HG03097 (cell line): ENCODE measurements at regions not wholly inside any gene's neighbourhood (a gene's known extent, or its start where the extent isn't known, plus 50 kb on each side); places are given as distances from the start of the nearest gene placed in this dataset.

Experiments used
- ATAC-seq: cut with Tn5 transposase; IDR thresholded peaks from one replicate; pipeline ENCODE4 v1.9.1; 2021; ENCODE audit not compliant: unreplicated experiment, low FRiP score

- no peak for ATAC-seq
Observed at GRCh38 chr9:19614294-19614693, 174.5 kb downstream of the SLC24A2 start.

- no peak for ATAC-seq
Observed at GRCh38 chr9:19600538-19600937, 188.3 kb downstream of the SLC24A2 start.

GRCh38 chr9:19598722-19599121 is 189.9 kb downstream of the ACER2 start:
- no peak for ATAC-seq

- no peak for ATAC-seq
Observed at GRCh38 chr9:19597176-19597575, 188.4 kb downstream of the ACER2 start.

GRCh38 chr9:19595003-19595402 is 186.2 kb downstream of the ACER2 start:
- no peak for ATAC-seq

GRCh38 chr9:19587678-19588077 is 178.9 kb downstream of the ACER2 start:
- ATAC-seq, result no peak

- no peak for ATAC-seq
Observed at GRCh38 chr9:19583890-19584289, 175.1 kb downstream of the ACER2 start.

GRCh38 chr9:19577411-19577810 is 168.6 kb downstream of the ACER2 start:
- no peak for ATAC-seq

- no peak for ATAC-seq
Observed at GRCh38 chr9:19568946-19569345, 160.1 kb downstream of the ACER2 start.

GRCh38 chr9:19564396-19565061 is 155.7 kb downstream of the ACER2 start:
- no peak for ATAC-seq

GRCh38 chr9:19555214-19555613 is 146.4 kb downstream of the ACER2 start:
- ATAC-seq, result no peak

GRCh38 chr9:19554529-19554928 is 145.7 kb downstream of the ACER2 start:
- no peak for ATAC-seq

- no peak for ATAC-seq
Observed at GRCh38 chr9:19553441-19553840, 144.6 kb downstream of the ACER2 start.

- ATAC-seq, result no peak
Observed at GRCh38 chr9:19552282-19553105, 143.7 kb downstream of the ACER2 start.

GRCh38 chr9:19551124-19551929 is 142.5 kb downstream of the ACER2 start:
- no peak for ATAC-seq

GRCh38 chr9:19550009-19550408 is 141.2 kb downstream of the ACER2 start:
- ATAC-seq, result no peak

GRCh38 chr9:19533373-19533772 is 124.6 kb downstream of the ACER2 start:
- ATAC-seq, result no peak

- ATAC-seq, result no peak
Observed at GRCh38 chr9:19527663-19528062, 118.9 kb downstream of the ACER2 start.

- ATAC-seq, result no peak
Observed at GRCh38 chr9:19522558-19522957, 113.7 kb downstream of the ACER2 start.

GRCh38 chr9:19521205-19521604 is 112.4 kb downstream of the ACER2 start:
- no peak for ATAC-seq

- no peak for ATAC-seq
Observed at GRCh38 chr9:19517202-19517942, 108.6 kb downstream of the ACER2 start.
